ENCODE measurements at regions not wholly inside any gene's neighbourhood (a gene's known extent, or its start where the extent isn't known, plus 50 kb on each side); places are given as distances from the start of the nearest gene placed in this dataset.

GRCh38 chr15:79606831-79607355, 174.8 kb downstream of the MINAR1 start:
- Histone ChIP-seq H3K27ac (no peak overlapping the region), H3K4me1 (peaks cover 3% of the 10 kb centered on the region), H3K4me3 (no peak overlapping the region), H3K36me3 (ENCODE audit: low read depth, missing control alignments) (no peaks in the 10 kb centered on the region), H3K9me3 (no peaks in the 10 kb centered on the region), H3K27me3 (no peaks in the 10 kb centered on the region)
- 83 to 89% methylated on average over 5 of the region's 5 CpGs for WGBS, 2 donors
- DNase-seq, result no peak
- intact Hi-C loops (cut with DNase I; ENCODE audit: low total_unique reads), result no loop called here
- TF ChIP-seq CTCF (IDR thresholded peaks at IDR 0.05), result no peak
- no peak for TF ChIP-seq POLR2A (IDR thresholded peaks at IDR 0.05)

- WGBS, 2 donors, result 61 to 75% methylated on average over 3 of the region's 3 CpGs
- no peak for DNase-seq
- H3K27me3 ChIP-seq, result no peaks in the 10 kb centered on the region
- intact Hi-C loops (cut with DNase I; ENCODE audit: low total_unique reads), result no loop called here
- H3K4me1 ChIP-seq, result no peaks in the 10 kb centered on the region
- H3K4me3 ChIP-seq, result no peak overlapping the region
- TF ChIP-seq POLR2A (IDR thresholded peaks at IDR 0.05) (no peak), CTCF (IDR thresholded peaks at IDR 0.05) (no peak)
- H3K9me3 ChIP-seq, result no peaks in the 10 kb centered on the region
- H3K27ac ChIP-seq, result no peak overlapping the region
- H3K36me3 ChIP-seq (ENCODE audit: low read depth, missing control alignments), result no peaks in the 10 kb centered on the region
Observed at GRCh38 chr15:79608066-79608864, 176.1 kb downstream of the MINAR1 start.

- no peak overlapping the region for H3K4me3 ChIP-seq
- intact Hi-C loops (cut with DNase I; ENCODE audit: low total_unique reads), result no loop called here
- WGBS, 2 donors, result 93 to 96% methylated on average over 4 of the region's 4 CpGs
- no peak for TF ChIP-seq CTCF (IDR thresholded peaks at IDR 0.05)
- no peak for TF ChIP-seq POLR2A (IDR thresholded peaks at IDR 0.05)
- no peaks in the 10 kb centered on the region for H3K36me3 ChIP-seq (ENCODE audit: low read depth, missing control alignments)
- no peak for DNase-seq
- H3K4me1 ChIP-seq, result no peaks in the 10 kb centered on the region
- no peak overlapping the region for H3K27ac ChIP-seq
- no peaks in the 10 kb centered on the region for H3K9me3 ChIP-seq
- H3K27me3 ChIP-seq, result no peaks in the 10 kb centered on the region
Observed at GRCh38 chr15:79609506-79609905, 177.4 kb downstream of the MINAR1 start.

GRCh38 chr15:79610021-79610420, 177.9 kb downstream of the MINAR1 start:
- TF ChIP-seq POLR2A (IDR thresholded peaks at IDR 0.05) (no peak), CTCF (IDR thresholded peaks at IDR 0.05) (no peak)
- H3K4me3 ChIP-seq, result no peak overlapping the region
- WGBS, 2 donors, result 90 to 98% methylated on average over 3 of the region's 3 CpGs
- no peak overlapping the region for H3K27ac ChIP-seq
- no peaks in the 10 kb centered on the region for H3K4me1 ChIP-seq
- H3K36me3 ChIP-seq (ENCODE audit: low read depth, missing control alignments), result no peaks in the 10 kb centered on the region
- intact Hi-C loops (cut with DNase I; ENCODE audit: low total_unique reads), result no loop called here
- no peaks in the 10 kb centered on the region for H3K27me3 ChIP-seq
- H3K9me3 ChIP-seq, result no peaks in the 10 kb centered on the region
- no peak for DNase-seq

- Histone ChIP-seq H3K9me3 (no peaks in the 10 kb centered on the region), H3K4me3 (no peak overlapping the region), H3K27ac (no peak overlapping the region), H3K27me3 (no peaks in the 10 kb centered on the region), H3K4me1 (no peaks in the 10 kb centered on the region), H3K36me3 (ENCODE audit: low read depth, missing control alignments) (no peaks in the 10 kb centered on the region)
- TF ChIP-seq POLR2A (IDR thresholded peaks at IDR 0.05) (no peak), CTCF (IDR thresholded peaks at IDR 0.05) (no peak)
- intact Hi-C loops (cut with DNase I; ENCODE audit: low total_unique reads), result no loop called here
- 81 to 84% methylated on average over 4 of the region's 4 CpGs for WGBS, 2 donors
- no peak for DNase-seq
Observed at GRCh38 chr15:79615754-79616153, 183.6 kb downstream of the MINAR1 start.
